Lower leg skin (tissue), 4 donors: ENCODE measurements at regions not wholly inside any gene's neighbourhood (a gene's known extent, or its start where the extent isn't known, plus 50 kb on each side); places are given as distances from the start of the nearest gene placed in this dataset.

Source experiments
- DNase-seq, 2 donors: peaks; one replicate each; pipeline ENCODE4 v3.0.0-alpha.2; 2019; ENCODE audit warnings: low spot score in 2 of 2
- H3K4me3 ChIP-seq: fragments of 200-600 bp; sonication (generic); 2 replicates; pipeline ENCODE4 v1.5.1; 2017; ENCODE audit warnings: mild to moderate bottlenecking, low read depth; ENCODE audit not compliant: poor library complexity, severe bottlenecking
- CTCF ChIP-seq, 3 donors: fragments of 450-650 bp; IDR thresholded peaks; one replicate each; pipeline ENCODE4 v1.5.1; 2016; ENCODE audit warnings: antibody characterized with exemption in 3 of 3, mild to moderate bottlenecking in 3 of 3, moderate library complexity in 2 of 3
- POLR2A ChIP-seq, 2 donors: fragments of 450-650 bp; IDR thresholded peaks; one replicate each; pipeline ENCODE4 v1.6.1; 2016 to 2017; ENCODE audit warnings: antibody characterized with exemption in 2 of 2, mild to moderate bottlenecking in 1 of 2, moderate library complexity in 1 of 2
- WGBS, 2 donors: methylation state at CpG; one replicate each; pipeline ENCODE4 v1.1.5; 2018; 5-methylcytosine and 5-hydroxymethylcytosine counted together
- intact Hi-C: fragments of 100-400 bp; cut with DNase I; formaldehyde crosslinking; loops from one replicate; pipeline ENCODE4 v1.15.0; 2023; ENCODE audit warnings: low total_unique reads

DNA sequence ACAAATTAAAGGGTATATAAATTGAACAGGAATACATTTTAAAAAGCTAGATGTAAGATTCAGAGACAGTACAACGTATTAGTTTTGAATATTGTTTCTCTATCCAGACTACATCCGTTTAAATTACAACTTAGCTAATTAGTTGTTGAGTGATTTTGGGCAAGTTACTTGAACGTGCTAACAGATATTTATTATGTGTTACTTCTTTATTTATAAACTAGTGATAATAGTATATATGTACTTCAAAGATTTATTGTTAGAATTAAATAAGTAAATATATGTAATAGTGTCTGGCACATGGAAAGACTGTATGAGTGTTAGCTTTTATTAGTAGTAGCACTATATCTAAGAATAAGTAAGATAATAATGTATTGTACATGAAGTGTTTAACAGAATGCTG is 92.0 kb upstream of the GBE1 start:
- H3K4me3 ChIP-seq = no peak overlapping the region
- TF ChIP-seq POLR2A (IDR thresholded peaks at IDR 0.05) = no peak
- TF ChIP-seq CTCF (IDR thresholded peaks at IDR 0.05) = no peak
- WGBS, 2 donors = 72 to 79% methylated on average over 3 of the region's 3 CpGs
- DNase-seq = no peak
- intact Hi-C loops = no loop called here

- TF ChIP-seq POLR2A (IDR thresholded peaks at IDR 0.05) = no peak
- TF ChIP-seq CTCF (IDR thresholded peaks at IDR 0.05) = no peak
- H3K4me3 ChIP-seq = no peak overlapping the region
- intact Hi-C loops = no loop called here
- DNase-seq = no peak
Observed at GRCh38 chr3:81851176-81851575, 89.7 kb upstream of the GBE1 start.

- 55 to 86% methylated on average over 1 of the region's 1 CpG for WGBS, 2 donors
- TF ChIP-seq POLR2A (IDR thresholded peaks at IDR 0.05) (no peak), CTCF (IDR thresholded peaks at IDR 0.05) (no peak)
- intact Hi-C loops = no loop called here
- DNase-seq = no peak
- H3K4me3 ChIP-seq = no peak overlapping the region
Observed at GRCh38 chr3:81846988-81847387, 85.5 kb upstream of the GBE1 start.

DNA sequence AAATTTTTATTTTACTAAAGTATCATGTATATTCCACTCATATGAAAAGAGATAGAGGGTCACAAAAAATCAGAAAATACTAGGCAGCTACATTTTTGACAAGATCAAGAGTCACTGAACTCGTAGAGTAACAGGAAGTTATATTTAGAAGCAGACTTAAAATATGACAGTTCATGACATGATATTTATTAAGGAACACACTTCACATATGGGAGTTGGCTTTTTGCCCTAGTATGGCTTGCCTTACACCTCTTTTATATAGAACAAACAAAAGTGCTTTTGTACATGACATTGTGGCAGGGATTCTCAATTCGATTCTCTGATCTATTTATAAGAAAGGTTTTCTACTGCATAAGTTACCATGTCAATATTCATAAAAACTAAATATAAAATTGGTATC is 80.1 kb upstream of the GBE1 start:
- no peak for DNase-seq
- TF ChIP-seq CTCF (IDR thresholded peaks at IDR 0.05) = no peak
- no peak for TF ChIP-seq POLR2A (IDR thresholded peaks at IDR 0.05)
- no peak overlapping the region for H3K4me3 ChIP-seq
- intact Hi-C loops = no loop called here
- 6 to 15% methylated on average over 2 of the region's 2 CpGs for WGBS, 2 donors

DNA sequence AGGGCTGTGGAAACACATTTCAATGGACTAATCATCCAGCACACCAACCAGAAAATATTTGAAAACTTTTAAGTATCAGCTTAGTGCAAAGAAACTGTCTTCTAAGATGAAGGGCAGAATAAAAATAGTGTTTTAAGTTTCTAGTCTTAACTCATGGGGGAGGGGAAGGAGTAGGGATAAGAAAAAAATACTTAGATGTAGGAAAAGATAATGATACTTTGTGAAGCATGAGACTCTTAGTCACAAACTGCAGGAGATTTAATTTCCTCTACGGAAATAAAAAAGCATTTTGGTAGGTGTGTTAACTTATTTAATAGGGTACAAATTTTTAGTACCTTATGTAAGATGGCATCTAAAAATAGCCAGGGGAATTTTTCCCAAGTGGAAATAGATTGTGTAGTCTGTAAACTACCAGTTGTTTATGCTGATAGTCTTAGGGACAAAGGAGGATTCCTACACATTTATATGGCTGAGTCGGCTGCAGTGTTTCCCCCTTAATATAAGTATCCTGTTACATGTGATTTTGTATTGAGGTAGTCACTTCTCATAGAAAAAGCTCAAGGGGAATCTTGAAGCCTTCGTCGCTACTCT is 78.2 kb upstream of the GBE1 start:
- DNase-seq = no peak
- no peak for TF ChIP-seq POLR2A (IDR thresholded peaks at IDR 0.05)
- TF ChIP-seq CTCF (IDR thresholded peaks at IDR 0.05) = no peak
- 66 to 68% methylated on average over 4 of the region's 4 CpGs for WGBS, 2 donors
- intact Hi-C loops = no loop called here
- H3K4me3 ChIP-seq = no peak overlapping the region

DNA sequence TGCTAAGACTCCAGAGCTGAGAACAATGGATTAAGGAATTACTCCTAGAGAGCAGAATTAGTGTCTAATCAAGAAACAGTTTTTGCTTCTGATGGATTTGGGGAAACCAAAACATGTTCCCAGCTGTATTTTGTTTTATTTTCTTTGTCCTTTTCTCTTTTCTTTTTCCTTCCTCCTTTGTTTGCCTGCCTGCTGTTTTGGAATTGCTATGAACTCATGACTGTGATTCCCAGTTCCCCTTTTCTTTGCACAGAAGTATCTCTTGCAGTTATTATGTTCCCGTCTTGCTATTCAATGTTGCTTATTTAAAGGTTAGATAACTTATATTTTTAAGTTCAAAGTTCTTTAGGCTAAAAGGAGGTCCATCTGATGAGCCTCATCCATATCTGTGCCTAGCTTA is 77.0 kb upstream of the GBE1 start:
- no peak for DNase-seq
- TF ChIP-seq CTCF (IDR thresholded peaks at IDR 0.05) = no peak
- TF ChIP-seq POLR2A (IDR thresholded peaks at IDR 0.05) = no peak
- WGBS, 2 donors = 77 to 80% methylated on average over 1 of the region's 1 CpG
- intact Hi-C loops = no loop called here
- no peak overlapping the region for H3K4me3 ChIP-seq
